Heart right ventricle (tissue), 16 donors: ENCODE measurements at regions not wholly inside any gene's neighbourhood (a gene's known extent, or its start where the extent isn't known, plus 50 kb on each side); places are given as distances from the start of the nearest gene placed in this dataset.

Experiments used
- ATAC-seq, 8 donors: fragments of 200-7000 bp; cut with Tn5 transposase; one replicate each; pipeline ENCODE4 v1.9.1; 2020; ENCODE audit warnings: mild to moderate bottlenecking in 8 of 8, moderate library complexity in 8 of 8, moderate number of reproducible peaks in 1 of 8
- DNase-seq, 2 donors: peaks; one replicate each; pipeline ENCODE4 v3.0.0-alpha.2; 2020
- H3K27ac ChIP-seq, 10 donors: fragments of 200-600 bp; sonication (generic) in 2 of 10; one replicate each; pipeline versions ENCODE4 v1.5.0 to v1.8.0; 2020 to 2022; ENCODE audit warnings: mild to moderate bottlenecking in 3 of 10
- H3K27me3 ChIP-seq, 7 donors: fragments of 200-600 bp; one replicate each; pipeline ENCODE4 v1.8.0; 2021 to 2022; ENCODE audit warnings: mild to moderate bottlenecking in 2 of 7
- H3K36me3 ChIP-seq, 9 donors: fragments of 200-600 bp; sonication (generic) in 1 of 9; one replicate each; pipeline versions ENCODE4 v1.5.0 to v1.8.0; 2020 to 2022; ENCODE audit warnings: mild to moderate bottlenecking in 2 of 9
- H3K4me1 ChIP-seq, 9 donors: fragments of 200-600 bp; sonication (generic) in 1 of 9; one replicate each; pipeline versions ENCODE4 v1.5.0 to v1.8.0; 2020 to 2022; ENCODE audit warnings: mild to moderate bottlenecking in 4 of 9
- H3K4me3 ChIP-seq, 10 donors: fragments of 200-600 bp; sonication (generic) in 2 of 10; one replicate each; pipeline versions ENCODE4 v1.5.0 to v1.8.0; 2020 to 2022; ENCODE audit warnings: mild to moderate bottlenecking in 7 of 10, moderate library complexity in 2 of 10
- H3K9me3 ChIP-seq, 11 donors: fragments of 200-600 bp in 10 of 11; sonication (generic) in 2 of 11; one replicate each; pipeline versions ENCODE4 v1.5.0 to v1.8.0; 2013 to 2022; ENCODE audit warnings: mild to moderate bottlenecking in 2 of 11, control low read depth in 1 of 11, moderate library complexity in 1 of 11
- CTCF ChIP-seq, 9 donors: fragments of 200-600 bp; sonication (generic) in 2 of 9; IDR thresholded peaks; one replicate each; pipeline versions ENCODE4 v1.5.0 to v1.8.0; 2021 to 2022; ENCODE audit warnings: antibody characterized with exemption in 9 of 9, mild to moderate bottlenecking in 5 of 9, moderate library complexity in 1 of 9
- WGBS, 2 donors: extraction: QIAGEN DNeasy Blood & Tissue Kit; methylation state at CpG; one replicate each; pipeline ENCODE4 v1.1.7; 2013; ENCODE audit warnings: inconsistent platforms in 1 of 2; 5-methylcytosine and 5-hydroxymethylcytosine counted together
- intact Hi-C, 10 donors: fragments of 100-400 bp; cut with DNase I; formaldehyde crosslinking; loops; one replicate each; pipeline versions ENCODE4 v1.11.1 to v1.14.2; 2022
- donor health status: Arrhythmogenic right ventricular cardiomyopathy.
- donor health status: ischemic (EF 13 %, LVEDD 7.1; RV severe dilation, severe dysfunction).
- donor health status: healthy with polysubstance abuse.
- donor health status: DM: no; HTN: yes; CAD: no.
- donor health status: DM: no; HTN: no; CAD: no.
- donor health status: ischemic (EF 25% LVEDD 6.9; RV normal size, moderate dysfunction).
- donor health status: ischemic (EF 25% LVEDD 5.7; RV mildly dilated, moderate dysfunction).
- donor health status: healthy.
- donor health status: DM: yes; HTN: yes; CAD: no.
- donor health status: Ischemic cardiomyopathy.
- donor health status: ischemic (EF 35%, LVEDD 5.7; RV mildly dilated, moderate dysfunction).
- donor health status: nonischemic (EF 11% LVEDD 7.7; RV severe dilation, severe dysfunction).
- donor health status: DM: yes; HTN: yes; CAD: no.
- donor health status: PGD.
- donor health status: ischemic (EF 29% LVEDD 5.4; RV normal size, mild dysfunction).
- donor health status: nonischemic (EF 23%, LVEDD 6.1; RV moderate dilation, normal function).

- H3K36me3 ChIP-seq: no peaks in the 10 kb centered on the region
- H3K4me1 ChIP-seq: no peaks in the 10 kb centered on the region
- H3K27ac ChIP-seq: no peak overlapping the region
- no peaks in the 10 kb centered on the region for H3K27me3 ChIP-seq
- intact Hi-C loops: no loop called here
- DNase-seq (no peak), ATAC-seq (no peak)
- WGBS, 2 donors: 62 to 68% methylated on average over 1 of the region's 1 CpG
- no peak overlapping the region for H3K4me3 ChIP-seq
- TF ChIP-seq CTCF (IDR thresholded peaks at IDR 0.05): no peak
- H3K9me3 ChIP-seq: no peaks in the 10 kb centered on the region
These were observed 102.9 kb upstream of the TOX3 start for GRCh38 chr16:52649870-52650269.

GRCh38 chr16:52647588-52647987 lies 100.6 kb upstream of the TOX3 start:
- intact Hi-C loops: no loop called here
- H3K27ac ChIP-seq: no peak overlapping the region
- H3K27me3 ChIP-seq: no peaks in the 10 kb centered on the region
- H3K36me3 ChIP-seq: no peaks in the 10 kb centered on the region
- TF ChIP-seq CTCF (IDR thresholded peaks at IDR 0.05): no peak
- H3K4me1 ChIP-seq: no peaks in the 10 kb centered on the region
- H3K9me3 ChIP-seq: no peaks in the 10 kb centered on the region
- no peak for DNase-seq
- ATAC-seq: no peak
- WGBS, 2 donors: 43 to 45% methylated on average over 2 of the region's 2 CpGs
- H3K4me3 ChIP-seq: no peak overlapping the region

- ATAC-seq: no peak
- H3K4me1 ChIP-seq: no peaks in the 10 kb centered on the region
- DNase-seq: no peak
- no peak overlapping the region for H3K27ac ChIP-seq
- no peak overlapping the region for H3K4me3 ChIP-seq
- H3K27me3 ChIP-seq: no peaks in the 10 kb centered on the region
- WGBS, 2 donors: 63 to 67% methylated on average over 3 of the region's 3 CpGs
- H3K36me3 ChIP-seq: no peaks in the 10 kb centered on the region
- no peak for TF ChIP-seq CTCF (IDR thresholded peaks at IDR 0.05)
- no peaks in the 10 kb centered on the region for H3K9me3 ChIP-seq
- intact Hi-C loops: no loop called here
These were observed 96.1 kb upstream of the TOX3 start for GRCh38 chr16:52643006-52643405.

GRCh38 chr16:52634528-52634927 lies 87.6 kb upstream of the TOX3 start:
- DNase-seq: no peak
- Histone ChIP-seq H3K27me3 (no peaks in the 10 kb centered on the region), H3K9me3 (peaks cover 0 to 32% (median 4%) of the 10 kb centered on the region in 11 donors), H3K36me3 (no peaks in the 10 kb centered on the region), H3K4me3 (no peak overlapping the region), H3K27ac (no peak overlapping the region), H3K4me1 (no peaks in the 10 kb centered on the region)
- WGBS, 2 donors: 88% methylated on average over 5 of the region's 5 CpGs
- ATAC-seq: no peak
- no peak for TF ChIP-seq CTCF (IDR thresholded peaks at IDR 0.05)
- intact Hi-C loops: no loop called here

GRCh38 chr16:52634104-52634503 lies 87.2 kb upstream of the TOX3 start:
- TF ChIP-seq CTCF (IDR thresholded peaks at IDR 0.05): no peak
- Histone ChIP-seq H3K27me3 (no peaks in the 10 kb centered on the region), H3K27ac (no peak overlapping the region), H3K4me1 (no peaks in the 10 kb centered on the region), H3K9me3 (peaks cover 0 to 32% (median 4%) of the 10 kb centered on the region in 11 donors), H3K4me3 (no peak overlapping the region), H3K36me3 (no peaks in the 10 kb centered on the region)
- intact Hi-C loops: no loop called here
- ATAC-seq (no peak), DNase-seq (no peak)
- WGBS, 2 donors: 49 to 62% methylated on average over 3 of the region's 3 CpGs
